Skeletal muscle tissue (tissue), 3 donors: ENCODE measurements at regions not wholly inside any gene's neighbourhood (a gene's known extent, or its start where the extent isn't known, plus 50 kb on each side); places are given as distances from the start of the nearest gene placed in this dataset.
"Not testable (repeated sequence)": the region's sequence is repeated elsewhere in the genome, so short reads cannot be mapped to it uniquely, and the experiment has no call there.

Experiments used
- H3K27ac ChIP-seq: one replicate; pipeline ENCODE4 v1.7.0; 2013; ENCODE audit warnings: mild to moderate bottlenecking, low read depth, low read length, inconsistent platforms
- H3K27me3 ChIP-seq, 3 donors: one replicate each; pipeline ENCODE4 v1.7.0; 2013; ENCODE audit warnings: low read length in 3 of 3; ENCODE audit not compliant: control insufficient read depth in 3 of 3, insufficient read depth in 3 of 3
- H3K36me3 ChIP-seq, 3 donors: one replicate each; pipeline ENCODE4 v1.7.0; 2013; ENCODE audit warnings: low read length in 3 of 3; ENCODE audit not compliant: control insufficient read depth in 3 of 3, insufficient read depth in 3 of 3
- H3K4me1 ChIP-seq, 3 donors: one replicate each; pipeline ENCODE4 v1.7.0; 2013; ENCODE audit warnings: low read length in 3 of 3, mild to moderate bottlenecking in 3 of 3; ENCODE audit not compliant: control insufficient read depth in 3 of 3, insufficient read depth in 3 of 3
- H3K4me3 ChIP-seq, 3 donors: one replicate each; pipeline ENCODE4 v1.7.0; 2013; ENCODE audit warnings: low read length in 3 of 3
- H3K9ac ChIP-seq, 3 donors: one replicate each; pipeline ENCODE4 v1.7.0; 2013; ENCODE audit warnings: low read length in 3 of 3, mild to moderate bottlenecking in 3 of 3, moderate library complexity in 2 of 3, low read depth in 1 of 3
- H3K9me3 ChIP-seq, 3 donors: one replicate each; pipeline ENCODE4 v1.7.0; 2013; ENCODE audit warnings: low read length in 3 of 3; ENCODE audit not compliant: control insufficient read depth in 3 of 3
- donor health status: Osteomylitis.

DNA sequence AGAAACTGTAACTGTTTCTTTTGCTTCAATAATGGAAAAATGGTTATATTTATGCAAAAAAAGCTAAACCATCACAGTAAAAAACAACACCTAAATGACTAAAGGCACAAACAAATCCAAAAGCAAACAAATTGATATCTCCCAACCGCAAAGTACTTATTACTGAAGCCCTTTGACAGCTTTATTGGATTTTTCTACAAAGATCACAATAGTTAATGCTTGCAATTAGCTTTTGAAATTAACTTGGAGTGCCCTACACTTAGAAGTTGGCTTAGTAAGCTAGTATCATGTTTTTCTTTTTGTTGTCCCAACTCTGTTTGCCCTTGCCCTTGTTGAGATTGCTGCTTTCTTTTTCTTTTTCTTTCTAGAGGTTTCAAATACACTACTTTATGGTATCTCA, 257.5 kb downstream of the INHBA start:
- no peaks in the 10 kb centered on the region for H3K4me1 ChIP-seq
- no peaks in the 10 kb centered on the region for H3K27me3 ChIP-seq
- H3K9ac ChIP-seq = no peak overlapping the region
- no peaks in the 10 kb centered on the region for H3K9me3 ChIP-seq
- no peak overlapping the region for H3K4me3 ChIP-seq
- no peak overlapping the region for H3K27ac ChIP-seq
- no peaks in the 10 kb centered on the region for H3K36me3 ChIP-seq

DNA sequence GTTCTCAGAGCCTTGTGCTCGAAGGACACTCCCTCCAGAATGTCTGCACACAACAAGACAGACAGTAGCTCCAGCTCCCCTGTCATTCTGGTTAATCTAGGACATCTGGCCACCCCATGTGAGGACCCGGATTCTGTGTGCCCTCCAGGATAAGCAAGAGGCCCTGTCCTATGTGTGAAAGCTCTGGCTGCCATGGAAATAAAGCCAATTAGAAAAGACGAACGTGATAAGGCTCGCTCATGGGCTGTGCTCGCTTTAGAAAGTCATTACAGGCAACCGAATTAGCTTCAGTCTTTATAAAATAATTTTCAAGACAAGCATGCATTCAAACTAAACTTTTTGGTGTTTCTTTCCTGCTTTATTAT, 263.4 kb downstream of the INHBA start:
- Histone ChIP-seq H3K4me3 (no peak overlapping the region), H3K9ac (no peak overlapping the region), H3K4me1 (no peaks in the 10 kb centered on the region), H3K9me3 (no peaks in the 10 kb centered on the region), H3K27ac (no peak overlapping the region), H3K36me3 (no peaks in the 10 kb centered on the region), H3K27me3 (no peaks in the 10 kb centered on the region)

DNA sequence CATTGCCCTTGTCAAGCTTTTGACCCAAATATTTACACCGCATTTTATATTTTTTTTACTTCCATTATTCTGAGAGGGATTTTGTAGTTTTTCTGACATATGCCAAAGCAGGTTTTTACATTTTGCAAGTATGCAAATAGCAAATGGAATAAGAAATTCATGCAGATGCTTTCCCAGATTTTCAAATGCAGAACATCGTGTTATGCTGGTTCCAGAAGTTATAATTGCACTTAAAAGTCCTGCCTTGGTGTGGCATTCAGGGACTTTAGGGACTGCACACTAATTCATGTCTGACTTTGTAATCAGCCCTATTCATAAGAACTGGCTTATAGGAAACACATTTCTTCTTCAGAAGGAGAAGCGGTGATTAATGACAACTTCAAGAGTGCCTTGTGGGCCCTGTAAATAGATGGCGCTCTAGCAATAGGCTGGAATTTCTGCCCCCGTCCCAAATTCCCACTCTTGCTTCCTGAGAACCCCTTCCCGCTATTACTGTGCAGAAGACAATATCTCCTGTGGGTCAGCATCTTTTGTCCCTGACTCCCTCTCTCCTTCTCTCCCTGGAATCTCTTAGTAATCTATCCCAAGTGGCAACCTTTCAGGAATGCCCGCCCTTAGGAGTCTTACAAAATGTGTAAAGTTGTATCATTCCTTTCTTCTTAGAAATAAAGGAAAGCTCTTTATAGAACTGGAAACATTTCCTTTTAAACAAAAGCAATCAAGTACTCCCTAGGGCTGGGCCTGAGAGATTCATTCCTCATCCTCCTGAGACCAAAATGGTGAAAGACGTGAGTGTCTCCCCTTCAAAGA, 264.0 kb downstream of the INHBA start:
- no peak overlapping the region for H3K4me3 ChIP-seq
- H3K36me3 ChIP-seq = no peaks in the 10 kb centered on the region
- H3K27me3 ChIP-seq = no peaks in the 10 kb centered on the region
- no peak overlapping the region for H3K27ac ChIP-seq
- H3K9ac ChIP-seq = no peak overlapping the region
- peaks cover 0 to 3% (median 0%) of the 10 kb centered on the region in 3 donors for H3K9me3 ChIP-seq
- no peaks in the 10 kb centered on the region for H3K4me1 ChIP-seq

DNA sequence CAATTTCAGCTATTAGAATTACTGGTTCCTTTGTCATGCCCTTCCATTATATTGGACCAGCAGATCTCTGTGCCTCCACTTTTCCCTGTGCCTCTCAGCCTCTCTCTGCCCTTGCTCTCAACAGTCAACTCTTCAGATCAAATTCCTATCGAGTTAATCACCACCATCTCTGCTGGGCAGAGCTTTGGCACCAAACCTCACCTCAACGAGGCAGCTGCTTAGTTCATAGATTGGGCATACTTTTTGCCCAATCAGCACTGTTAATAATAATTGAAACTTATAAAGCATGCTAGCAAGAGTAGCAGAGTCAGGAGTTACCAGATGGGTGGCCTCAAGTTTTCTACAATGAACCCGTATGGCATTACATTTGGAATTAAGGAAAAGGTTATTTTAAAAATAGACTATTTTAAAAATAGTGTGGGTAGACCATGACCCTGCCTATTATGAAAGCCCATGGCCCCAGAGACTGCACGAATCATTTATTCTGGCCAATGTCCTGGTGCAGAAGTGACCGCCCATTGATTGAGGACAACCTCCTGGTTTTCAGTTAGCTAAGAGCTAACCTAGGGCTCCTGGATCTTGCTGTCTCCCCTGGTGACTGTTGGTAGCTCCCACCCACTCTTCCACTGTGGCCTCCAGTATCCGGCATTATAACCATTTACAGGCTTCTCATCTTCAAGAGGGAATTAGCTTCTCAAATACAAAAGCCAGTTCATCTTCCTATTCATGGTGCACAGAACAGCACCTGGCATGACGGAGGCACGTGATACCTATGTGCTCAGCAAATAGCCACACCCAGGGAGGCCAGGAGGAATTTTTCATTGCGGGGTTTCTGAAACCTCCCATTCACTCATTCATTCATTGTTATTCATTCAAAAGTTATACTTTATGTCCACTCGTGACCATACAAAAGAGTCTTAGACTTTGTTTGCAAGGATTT, 265.4 kb downstream of the INHBA start:
- Histone ChIP-seq H3K9ac (no peak overlapping the region), H3K27me3 (no peaks in the 10 kb centered on the region), H3K9me3 (peaks cover 0 to 3% (median 0%) of the 10 kb centered on the region in 3 donors), H3K27ac (no peak overlapping the region), H3K36me3 (no peaks in the 10 kb centered on the region), H3K4me3 (no peak overlapping the region), H3K4me1 (no peaks in the 10 kb centered on the region)

DNA sequence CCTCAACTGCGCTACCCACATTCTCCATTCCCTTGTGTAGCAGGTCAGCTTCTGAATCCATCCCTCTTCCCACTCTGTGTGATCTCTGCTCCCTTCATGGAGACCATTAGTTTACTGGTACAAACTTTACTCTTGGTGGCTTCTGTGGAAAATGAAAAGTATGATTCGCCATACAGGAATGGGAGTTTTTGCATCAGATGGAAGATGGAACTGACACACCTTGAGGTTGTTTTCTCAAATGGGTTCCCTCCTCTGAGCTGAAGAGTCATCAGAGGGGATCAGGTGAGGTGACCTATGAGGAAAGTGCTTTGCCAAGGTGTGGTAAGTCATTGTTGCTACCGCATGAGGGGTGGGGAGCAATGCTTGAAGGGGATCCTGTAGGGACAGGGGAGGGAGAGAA, 266.8 kb downstream of the INHBA start:
- Histone ChIP-seq H3K4me3 (no peak overlapping the region), H3K27me3 (no peaks in the 10 kb centered on the region), H3K4me1 (no peaks in the 10 kb centered on the region), H3K9me3 (peaks cover 0 to 3% (median 0%) of the 10 kb centered on the region in 3 donors), H3K9ac (no peak overlapping the region), H3K27ac (no peak overlapping the region), H3K36me3 (no peaks in the 10 kb centered on the region)

DNA sequence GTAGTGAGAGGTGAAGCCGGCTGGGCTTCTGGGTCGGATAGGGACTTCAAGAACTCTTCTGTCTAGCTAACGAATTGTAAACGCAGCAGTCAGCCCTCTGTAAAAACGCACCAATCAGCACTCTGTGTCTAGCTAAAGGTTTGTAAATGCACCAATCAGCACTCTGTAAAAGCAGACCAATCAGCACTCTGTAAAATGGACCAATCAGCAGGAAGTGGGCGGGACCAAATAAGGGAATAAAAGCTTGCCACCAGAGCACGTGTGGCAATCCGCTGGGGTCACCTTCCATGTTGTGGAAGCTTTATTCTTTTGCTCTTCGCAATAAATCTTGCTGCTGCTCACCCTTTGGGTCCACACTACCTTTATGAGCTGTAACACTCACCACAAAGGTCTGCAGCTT, 267.9 kb downstream of the INHBA start:
- not testable (repeated sequence) for H3K4me3 ChIP-seq, H3K9me3 ChIP-seq, H3K27me3 ChIP-seq, H3K27ac ChIP-seq, H3K9ac ChIP-seq, H3K4me1 ChIP-seq, H3K36me3 ChIP-seq

DNA sequence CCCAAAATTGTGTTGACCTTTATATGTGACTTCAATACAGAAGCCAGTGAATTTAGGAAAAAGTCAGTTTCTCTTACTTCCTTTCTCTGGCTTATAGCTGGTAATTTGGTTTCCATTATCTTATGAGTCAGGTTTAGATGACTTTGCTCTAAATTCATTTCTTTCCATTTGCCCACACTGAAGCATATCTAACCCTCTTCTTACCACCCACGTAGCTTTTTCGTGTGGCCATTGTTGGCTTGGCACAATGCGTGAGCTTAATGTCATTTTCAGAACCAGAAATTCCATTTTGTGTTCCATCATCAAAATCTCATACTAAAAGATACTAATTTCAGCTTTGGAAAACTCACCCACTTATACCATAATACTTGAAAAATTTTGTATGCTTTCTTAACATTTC, 271.2 kb downstream of the INHBA start:
- H3K4me3 ChIP-seq = no peak overlapping the region
- H3K9me3 ChIP-seq = peaks cover 0 to 3% (median 0%) of the 10 kb centered on the region in 3 donors
- no peaks in the 10 kb centered on the region for H3K27me3 ChIP-seq
- no peak overlapping the region for H3K9ac ChIP-seq
- no peak overlapping the region for H3K27ac ChIP-seq
- H3K36me3 ChIP-seq = no peaks in the 10 kb centered on the region
- H3K4me1 ChIP-seq = no peaks in the 10 kb centered on the region

DNA sequence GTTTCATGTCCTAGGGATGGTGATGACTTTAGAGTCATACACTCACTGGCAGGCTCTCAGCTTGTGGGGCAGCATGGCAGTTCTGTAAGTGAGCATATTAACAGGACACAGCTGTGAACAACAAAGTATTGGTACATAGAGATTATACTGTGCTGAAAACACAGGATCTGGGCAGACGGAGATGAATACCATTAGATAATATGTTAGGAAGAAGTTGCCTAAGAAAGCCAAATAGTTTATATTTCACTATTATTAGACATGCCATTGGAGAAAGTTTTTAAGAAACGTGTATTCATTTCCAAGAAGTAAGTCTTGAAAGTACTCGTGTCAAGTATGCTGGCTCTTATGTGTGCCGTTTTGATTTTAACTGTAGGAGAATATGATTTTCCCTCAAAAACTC, 274.5 kb downstream of the INHBA start:
- no peak overlapping the region for H3K9ac ChIP-seq
- H3K4me3 ChIP-seq = no peak overlapping the region
- no peaks in the 10 kb centered on the region for H3K36me3 ChIP-seq
- no peaks in the 10 kb centered on the region for H3K4me1 ChIP-seq
- no peaks in the 10 kb centered on the region for H3K9me3 ChIP-seq
- no peaks in the 10 kb centered on the region for H3K27me3 ChIP-seq
- no peak overlapping the region for H3K27ac ChIP-seq

DNA sequence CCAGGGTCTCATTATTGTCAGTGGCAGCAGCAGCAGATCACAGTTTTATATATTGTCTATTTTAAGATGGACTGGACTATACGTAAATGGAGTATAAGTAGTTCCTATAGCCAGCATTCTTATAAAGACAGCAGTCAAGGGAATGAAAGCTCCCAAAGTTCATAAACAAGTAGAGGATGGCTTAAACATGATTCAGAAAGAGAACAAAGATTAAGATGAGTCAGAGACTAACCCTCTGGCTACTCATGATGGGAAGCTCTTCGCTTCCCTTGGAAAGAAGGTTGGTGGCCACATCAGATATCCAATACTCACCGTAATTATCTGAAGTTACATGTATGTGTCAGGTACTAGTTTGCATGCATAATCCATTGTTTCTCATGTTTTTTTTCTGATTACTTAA, 277.0 kb downstream of the INHBA start:
- H3K36me3 ChIP-seq = no peaks in the 10 kb centered on the region
- H3K9me3 ChIP-seq = no peaks in the 10 kb centered on the region
- no peak overlapping the region for H3K27ac ChIP-seq
- no peak overlapping the region for H3K9ac ChIP-seq
- H3K4me1 ChIP-seq = no peaks in the 10 kb centered on the region
- no peaks in the 10 kb centered on the region for H3K27me3 ChIP-seq
- H3K4me3 ChIP-seq = no peak overlapping the region

DNA sequence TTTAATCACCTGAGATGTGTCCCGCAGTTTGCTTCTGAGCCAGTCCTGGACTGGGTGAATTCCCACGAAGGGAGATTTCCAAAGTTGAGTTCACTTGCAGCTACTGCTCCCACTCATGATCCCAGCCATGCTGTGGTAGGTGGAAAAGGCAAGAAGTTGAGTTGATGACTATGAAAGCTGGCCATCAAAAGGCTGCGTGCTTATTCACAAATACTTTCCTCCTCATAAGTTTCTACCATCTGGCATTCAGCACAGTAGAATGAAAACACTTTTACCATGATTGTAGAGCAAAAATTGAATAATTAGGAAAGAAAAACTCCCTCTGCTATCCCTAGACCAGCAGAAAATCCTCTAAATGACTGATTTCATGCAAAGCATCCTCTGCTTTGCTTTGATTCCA, 281.8 kb downstream of the INHBA start:
- no peaks in the 10 kb centered on the region for H3K27me3 ChIP-seq
- H3K4me1 ChIP-seq = no peaks in the 10 kb centered on the region
- no peak overlapping the region for H3K27ac ChIP-seq
- no peaks in the 10 kb centered on the region for H3K36me3 ChIP-seq
- H3K9ac ChIP-seq = no peak overlapping the region
- H3K4me3 ChIP-seq = no peak overlapping the region
- no peaks in the 10 kb centered on the region for H3K9me3 ChIP-seq
